ENCODE measurements at regions not wholly inside any gene's neighbourhood (a gene's known extent, or its start where the extent isn't known, plus 50 kb on each side); places are given as distances from the start of the nearest gene placed in this dataset.

GRCh38 chr2:16100006-16100405 is 159.7 kb downstream of the MYCN start (continued):
- TF ChIP-seq EGR1 (IDR thresholded peaks at IDR 0.05; ENCODE audit: borderline replicate concordance, low read depth, low read length) (no peak), JUN (IDR thresholded peaks at IDR 0.05; ENCODE audit: low read depth, low read length) (no peak), SRF (IDR thresholded peaks at IDR 0.05; ENCODE audit: low read depth, low read length) (no peak), KDM5A (IDR thresholded peaks at IDR 0.05; ENCODE audit: low read length) (no peak)

Measured in H1 (cell line).